NCI-H1105 treated with DMSO at 0.1 percent for 48 hours (cell line): ENCODE measurements at regions not wholly inside any gene's neighbourhood (a gene's known extent, or its start where the extent isn't known, plus 50 kb on each side); places are given as distances from the start of the nearest gene placed in this dataset.
"Not testable (repeated sequence)": the region's sequence is repeated elsewhere in the genome, so short reads cannot be mapped to it uniquely, and the experiment has no call there.

Experiments
- DNase-seq: peaks from one replicate; lab custom pipeline; 2025; lab: John Stamatoyannopoulos, UW

GRCh38 chr7:85324145-85324799 lies 137.4 kb upstream of the SEMA3D start:
- DNase-seq, result no peak

GRCh38 chr7:85322252-85322651 lies 135.4 kb upstream of the SEMA3D start:
- DNase-seq, result no peak

DNA sequence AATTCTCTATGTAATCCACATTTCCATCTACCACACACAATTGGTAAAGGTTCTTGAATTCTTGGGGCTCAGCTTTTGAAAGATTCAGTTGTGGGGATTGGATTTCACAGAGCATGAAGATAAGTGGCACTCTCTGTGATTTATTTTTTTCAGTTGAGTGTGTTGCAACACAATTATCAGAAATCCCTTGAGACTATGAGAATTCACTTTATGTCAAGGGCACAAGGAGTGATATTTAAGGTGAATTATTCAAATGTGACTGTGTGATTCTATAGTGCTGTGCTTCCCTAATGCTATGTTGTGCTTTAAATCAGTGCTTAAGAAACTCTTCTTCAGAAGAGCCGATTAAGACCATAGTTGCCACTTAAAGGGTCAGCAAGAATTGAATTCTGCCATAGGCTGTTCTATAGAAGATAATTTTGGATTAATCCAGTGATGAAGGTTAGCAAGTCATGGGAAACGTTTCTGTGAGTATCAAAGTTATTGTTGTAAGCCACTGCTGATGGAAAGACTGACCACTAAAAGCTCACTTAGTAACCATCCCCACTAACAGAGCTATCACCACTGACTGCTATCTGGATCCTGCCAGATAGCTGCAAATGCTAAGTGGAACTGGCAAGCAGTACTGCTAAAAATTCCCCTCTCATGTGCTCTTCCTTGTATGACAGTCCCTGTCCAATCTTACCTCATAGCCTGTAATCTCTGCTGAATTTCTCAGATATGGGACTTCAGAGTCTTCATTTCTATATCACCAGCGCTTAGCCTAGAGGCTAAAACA lies 134.0 kb upstream of the SEMA3D start:
- no peak for DNase-seq

DNA sequence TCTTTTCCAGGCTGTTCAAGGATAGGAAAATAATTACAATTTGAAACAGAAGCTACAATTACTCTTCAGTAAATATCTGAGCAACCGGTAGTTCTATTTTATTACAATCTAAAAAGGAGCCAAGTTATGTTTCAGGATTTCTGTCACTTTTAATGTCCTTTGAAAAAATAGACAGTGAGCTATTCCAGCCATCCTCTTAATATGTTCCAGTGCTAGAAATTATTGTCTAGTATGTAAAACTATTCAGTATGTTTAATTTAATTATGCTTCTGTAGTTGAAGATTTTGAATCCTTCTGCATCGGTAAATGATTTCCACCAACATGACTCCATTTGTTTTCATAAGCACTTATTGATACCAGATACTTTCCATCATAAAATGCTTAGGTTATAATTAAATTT lies 129.6 kb upstream of the SEMA3D start:
- DNase-seq, result no peak

DNA sequence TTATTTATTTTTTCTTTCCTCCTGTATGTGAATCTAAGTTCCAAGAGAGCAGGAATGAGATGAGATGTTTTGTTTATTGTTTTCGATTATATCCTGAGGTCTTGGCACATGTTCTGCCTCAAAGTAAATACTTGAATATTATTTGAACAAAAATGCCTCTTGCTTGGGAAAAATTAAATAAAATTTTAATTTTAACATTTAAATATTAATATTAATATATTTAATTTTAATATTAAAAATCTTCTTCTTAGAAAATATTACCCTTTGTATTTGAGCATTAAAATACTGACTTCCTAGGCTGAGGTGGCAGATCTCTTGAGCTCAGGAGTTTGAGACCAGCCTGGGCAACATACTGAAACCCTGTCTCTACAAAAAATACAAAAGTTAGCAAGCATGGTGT lies 123.4 kb upstream of the SEMA3D start:
- no peak for DNase-seq

- no peak for DNase-seq
Measured at GRCh38 chr7:85306115-85306514, 119.3 kb upstream of the SEMA3D start.

- no peak for DNase-seq
Measured at GRCh38 chr7:85294176-85294575, 107.3 kb upstream of the SEMA3D start.

DNA sequence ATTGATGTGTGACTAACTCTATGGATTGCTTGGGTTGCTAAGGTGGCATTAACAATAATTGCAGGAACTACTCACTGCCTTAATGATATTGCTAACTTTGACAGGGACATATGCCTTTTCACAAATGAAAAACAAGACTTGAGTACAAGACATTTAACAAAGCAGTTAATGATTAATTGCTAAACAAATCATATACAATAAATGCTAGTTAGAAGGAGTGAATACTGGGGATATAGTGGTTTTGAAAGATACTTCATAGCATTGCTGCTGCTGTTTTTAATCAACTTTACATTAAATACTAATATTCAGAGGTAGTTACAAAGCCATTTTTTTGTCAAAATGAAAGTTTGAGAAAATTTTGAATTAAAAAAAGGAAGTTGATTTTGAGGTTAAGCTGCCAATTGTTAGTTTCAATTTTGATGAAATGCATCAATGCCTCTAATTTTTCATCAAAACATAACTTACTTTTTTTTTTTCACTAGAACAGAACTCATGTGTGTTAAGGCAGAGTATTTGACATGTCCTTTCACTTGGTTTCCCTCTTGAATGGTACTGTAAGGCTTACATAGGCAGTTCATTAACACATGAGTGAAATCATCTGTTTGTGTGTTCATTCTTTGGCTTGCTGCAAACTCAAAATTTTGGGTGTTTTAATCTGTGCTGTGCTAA lies 106.2 kb upstream of the SEMA3D start:
- DNase-seq, result no peak

GRCh38 chr7:85290269-85290668 lies 103.4 kb upstream of the SEMA3D start:
- DNase-seq, result no peak

DNA sequence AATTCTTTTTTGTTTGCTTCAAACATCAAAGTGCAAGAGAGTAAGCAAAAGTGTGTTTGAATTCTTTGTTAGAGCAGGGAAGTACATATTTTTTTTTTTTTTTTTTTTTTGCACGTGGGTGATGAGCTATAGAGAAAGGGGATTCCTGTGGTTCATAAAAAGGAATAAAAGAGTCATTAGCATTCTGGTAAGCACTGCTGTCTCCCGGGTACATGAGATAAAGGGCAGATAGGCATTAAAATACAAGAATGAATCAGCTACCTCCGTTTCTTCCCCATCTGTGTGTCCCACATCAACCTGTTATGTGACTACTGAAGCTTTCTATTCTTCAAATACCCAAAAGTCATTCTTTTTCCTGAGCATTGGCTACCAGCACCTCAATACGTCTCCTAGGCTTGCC lies 102.4 kb upstream of the SEMA3D start:
- DNase-seq, result no peak

DNA sequence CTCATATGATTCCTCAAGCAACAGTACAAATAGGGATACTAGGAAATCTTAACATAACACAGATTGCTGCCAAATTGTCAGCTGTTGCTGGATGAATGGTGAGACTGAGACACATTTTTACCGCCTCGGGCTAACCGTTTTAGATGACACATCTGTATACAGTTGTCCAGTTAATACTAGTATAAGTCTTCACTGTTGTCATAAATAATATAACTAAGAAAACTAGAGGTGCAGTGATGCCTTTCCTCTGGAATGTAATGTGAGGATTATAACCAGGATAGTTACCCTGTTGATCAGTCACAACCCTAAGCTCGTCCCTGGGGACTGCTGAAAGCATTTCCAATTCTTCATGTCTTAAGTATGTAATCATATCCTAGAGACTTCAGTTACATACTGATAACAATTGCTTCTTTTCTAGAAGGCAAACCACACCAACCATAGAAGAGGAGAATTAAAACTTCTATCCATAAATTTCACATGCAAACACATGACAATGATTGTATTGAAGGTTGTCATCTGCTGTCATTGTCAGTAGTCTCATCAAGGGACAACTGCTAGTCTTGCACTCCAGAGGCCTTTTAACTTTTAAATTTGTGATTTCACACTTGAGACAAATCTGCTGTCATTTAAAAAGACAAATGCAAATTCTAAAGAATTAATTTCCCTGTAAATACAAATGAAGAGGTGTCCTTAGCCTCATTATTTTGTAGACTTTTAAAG lies 100.4 kb upstream of the SEMA3D start:
- no peak for DNase-seq

GRCh38 chr7:85286446-85286845 lies 99.6 kb upstream of the SEMA3D start:
- no peak for DNase-seq

DNA sequence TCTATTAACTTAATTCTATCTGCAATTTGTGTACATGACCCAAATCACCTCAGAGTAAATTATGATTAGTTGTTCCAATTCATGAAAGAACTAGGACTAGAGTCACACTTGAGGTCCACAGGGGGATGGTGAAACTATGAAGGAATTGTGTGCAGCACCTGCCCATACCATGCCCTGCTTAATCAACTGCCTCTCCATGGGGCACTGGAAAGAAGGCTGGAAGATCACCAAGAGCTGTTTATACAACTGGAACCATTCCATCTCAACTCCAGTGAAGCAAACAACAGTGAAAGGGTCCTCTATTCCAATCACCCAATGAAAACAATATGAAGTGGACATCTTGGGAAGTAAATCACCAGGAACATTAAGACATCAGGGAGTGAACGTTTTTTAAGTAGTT lies 98.7 kb upstream of the SEMA3D start:
- no peak for DNase-seq

- no peak for DNase-seq
Measured at GRCh38 chr7:85275204-85275603, 88.3 kb upstream of the SEMA3D start.

GRCh38 chr7:85274454-85274853 lies 87.6 kb upstream of the SEMA3D start:
- DNase-seq, result peak; percentile 55

- no peak for DNase-seq
Measured at GRCh38 chr7:85262891-85263290, 76.0 kb upstream of the SEMA3D start.

DNA sequence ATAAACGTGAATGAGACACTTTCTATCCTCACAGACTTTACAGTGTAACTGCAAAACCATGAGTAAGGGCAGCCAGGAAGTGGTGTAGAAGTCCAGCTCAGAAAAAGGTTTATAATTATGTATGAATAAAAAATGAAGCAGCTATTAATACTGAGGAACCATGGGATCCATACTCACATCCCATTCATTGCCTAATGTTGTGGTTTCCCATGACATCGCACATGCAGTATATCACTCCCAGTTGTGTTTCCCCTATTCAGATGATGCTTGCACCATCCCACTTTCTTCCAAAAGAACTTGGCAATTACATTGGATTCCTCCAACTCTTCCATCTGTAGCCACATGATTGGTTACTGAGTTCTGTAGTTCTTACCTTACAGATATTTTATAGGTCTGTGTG lies 74.5 kb upstream of the SEMA3D start:
- DNase-seq, result no peak

DNA sequence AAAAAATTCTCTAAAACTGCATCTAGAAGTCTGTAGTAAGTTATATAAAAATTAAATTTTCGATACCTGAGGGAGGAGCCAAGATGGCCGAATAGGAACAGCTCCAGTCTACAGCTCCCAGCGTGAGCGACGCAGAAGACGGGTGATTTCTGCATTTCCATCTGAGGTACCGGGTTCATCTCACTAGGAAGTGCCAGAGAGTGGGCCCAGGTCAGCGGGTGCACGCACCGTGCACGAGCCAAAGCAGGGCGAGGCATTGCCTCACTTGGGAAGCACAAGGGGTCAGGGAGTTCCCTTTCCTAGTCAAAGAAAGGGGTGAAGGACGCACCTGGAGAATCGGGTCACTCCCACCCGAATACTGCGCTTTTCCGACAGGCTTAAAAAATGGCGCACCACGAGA lies 62.9 kb upstream of the SEMA3D start:
- not testable (repeated sequence) for DNase-seq

DNA sequence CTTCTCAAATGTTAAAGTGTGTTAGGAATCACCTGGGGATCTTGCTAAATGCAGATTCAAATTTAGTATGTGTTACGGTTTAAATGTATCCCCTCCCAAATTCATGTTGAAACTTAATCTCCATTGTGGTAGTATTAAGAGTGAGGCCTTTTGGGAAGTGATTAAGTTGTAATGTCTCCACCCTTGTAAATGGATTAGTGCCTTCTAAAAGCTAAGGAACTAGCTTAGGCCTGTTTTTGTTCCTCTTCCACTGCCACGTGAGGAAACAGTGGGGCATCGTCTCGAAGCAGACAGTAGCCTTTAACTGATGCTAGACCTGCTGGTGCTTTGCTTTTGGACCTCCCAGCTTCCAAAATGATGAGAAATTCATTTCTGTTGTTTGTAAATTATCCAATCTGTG lies 52.3 kb upstream of the SEMA3D start:
- DNase-seq, result no peak

DNA sequence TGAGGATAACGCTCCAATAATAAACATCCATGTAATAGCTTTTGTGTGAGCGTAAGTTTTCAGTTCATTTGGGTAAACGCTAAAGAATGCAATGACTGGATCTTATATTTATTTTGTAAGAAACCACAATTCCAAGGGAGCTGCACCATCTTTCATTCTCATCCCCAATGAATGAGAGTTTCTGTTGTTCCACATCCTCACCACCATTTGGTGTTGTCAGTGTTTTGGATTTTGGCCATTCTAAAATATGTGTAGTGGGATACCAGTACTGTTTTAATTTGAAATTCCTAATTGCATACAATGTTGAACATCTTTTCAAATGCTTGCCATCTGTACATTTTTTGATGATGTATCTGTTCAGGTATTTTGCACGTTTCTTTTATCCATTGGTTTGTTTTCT lies 50.9 kb upstream of the SEMA3D start:
- DNase-seq, result no peak
